ENCODE measurements at regions not wholly inside any gene's neighbourhood (a gene's known extent, or its start where the extent isn't known, plus 50 kb on each side); places are given as distances from the start of the nearest gene placed in this dataset.

- H3K27me3 Mint-ChIP-seq (ENCODE audit: unreplicated experiment), result no peaks in the 10 kb centered on the region
- peaks cover 2% of the 10 kb centered on the region for H3K9me3 Mint-ChIP-seq (ENCODE audit: low read depth, unreplicated experiment)
- H3K36me3 Mint-ChIP-seq (ENCODE audit: insufficient read depth, unreplicated experiment), result no peaks in the 10 kb centered on the region
- DNase-seq, result no peak
- no peaks in the 10 kb centered on the region for H3K4me1 Mint-ChIP-seq (ENCODE audit: low read depth, unreplicated experiment)
- CTCF ChIA-PET, result no interaction called here
- TF ChIP-seq, protein P1, sequence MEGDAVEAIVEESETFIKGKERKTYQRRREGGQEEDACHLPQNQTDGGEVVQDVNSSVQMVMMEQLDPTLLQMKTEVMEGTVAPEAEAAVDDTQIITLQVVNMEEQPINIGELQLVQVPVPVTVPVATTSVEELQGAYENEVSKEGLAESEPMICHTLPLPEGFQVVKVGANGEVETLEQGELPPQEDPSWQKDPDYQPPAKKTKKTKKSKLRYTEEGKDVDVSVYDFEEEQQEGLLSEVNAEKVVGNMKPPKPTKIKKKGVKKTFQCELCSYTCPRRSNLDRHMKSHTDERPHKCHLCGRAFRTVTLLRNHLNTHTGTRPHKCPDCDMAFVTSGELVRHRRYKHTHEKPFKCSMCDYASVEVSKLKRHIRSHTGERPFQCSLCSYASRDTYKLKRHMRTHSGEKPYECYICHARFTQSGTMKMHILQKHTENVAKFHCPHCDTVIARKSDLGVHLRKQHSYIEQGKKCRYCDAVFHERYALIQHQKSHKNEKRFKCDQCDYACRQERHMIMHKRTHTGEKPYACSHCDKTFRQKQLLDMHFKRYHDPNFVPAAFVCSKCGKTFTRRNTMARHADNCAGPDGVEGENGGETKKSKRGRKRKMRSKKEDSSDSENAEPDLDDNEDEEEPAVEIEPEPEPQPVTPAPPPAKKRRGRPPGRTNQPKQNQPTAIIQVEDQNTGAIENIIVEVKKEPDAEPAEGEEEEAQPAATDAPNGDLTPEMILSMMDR (IDR thresholded peaks at IDR 0.05; ENCODE audit: unreplicated experiment), result no peak
- no peak overlapping the region for H3K27ac Mint-ChIP-seq (ENCODE audit: unreplicated experiment)
- no TSS peak for BruUV-seq (replicated peaks)
- intact Hi-C loops (cut with micrococcal nuclease; ENCODE audit: unreplicated experiment), result no loop called here
- H3K4me3 Mint-ChIP-seq (ENCODE audit: low read depth, unreplicated experiment), result no peak overlapping the region
These were observed 60.2 kb upstream of the LRRC4C start for GRCh38 chr11:41519696-41520095.

DNA sequence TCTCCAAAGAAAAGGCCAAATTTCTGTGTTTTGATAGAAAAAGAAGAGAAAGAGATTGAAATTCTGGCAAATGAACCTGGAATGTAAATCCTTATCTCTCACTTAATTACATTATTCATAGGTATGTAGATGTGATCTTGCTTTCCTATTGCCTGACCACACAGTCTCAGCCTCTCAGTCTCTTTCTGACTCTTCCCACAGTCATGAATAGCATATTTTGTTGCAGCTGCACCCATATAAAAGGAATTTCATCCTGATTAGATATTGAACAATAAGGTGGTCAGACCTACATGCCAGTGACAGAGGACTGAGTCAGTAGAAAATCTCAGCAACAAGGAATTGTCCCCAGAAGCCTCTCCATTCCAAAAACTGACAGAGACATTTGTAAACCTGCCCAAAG lies 62.9 kb upstream of the LRRC4C start:
- BruUV-seq (replicated peaks), result no TSS peak
- Mint-ChIP-seq H3K9me3 (ENCODE audit: low read depth, unreplicated experiment) (peaks cover 2% of the 10 kb centered on the region), H3K27ac (ENCODE audit: unreplicated experiment) (no peak overlapping the region), H3K27me3 (ENCODE audit: unreplicated experiment) (no peaks in the 10 kb centered on the region), H3K4me1 (ENCODE audit: low read depth, unreplicated experiment) (no peaks in the 10 kb centered on the region), H3K4me3 (ENCODE audit: low read depth, unreplicated experiment) (no peak overlapping the region), H3K36me3 (ENCODE audit: insufficient read depth, unreplicated experiment) (no peaks in the 10 kb centered on the region)
- TF ChIP-seq, protein P1 (IDR thresholded peaks at IDR 0.05; ENCODE audit: unreplicated experiment), result no peak
- CTCF ChIA-PET, result interaction anchor here (0.6 kb wide), 1 partner anchor 8 kb away, joined by 8 read pairs; no protein-coding TSS in a partner anchor
- no peak for DNase-seq
- intact Hi-C loops (cut with micrococcal nuclease; ENCODE audit: unreplicated experiment), result no loop called here

- H3K4me3 Mint-ChIP-seq (ENCODE audit: low read depth, unreplicated experiment), result no peak overlapping the region
- peaks cover 2% of the 10 kb centered on the region for H3K9me3 Mint-ChIP-seq (ENCODE audit: low read depth, unreplicated experiment)
- no peak overlapping the region for H3K27ac Mint-ChIP-seq (ENCODE audit: unreplicated experiment)
- TF ChIP-seq, protein P1 (IDR thresholded peaks at IDR 0.05; ENCODE audit: unreplicated experiment), result no peak
- DNase-seq, result no peak
- no TSS peak for BruUV-seq (replicated peaks)
- H3K4me1 Mint-ChIP-seq (ENCODE audit: low read depth, unreplicated experiment), result no peaks in the 10 kb centered on the region
- intact Hi-C loops (cut with micrococcal nuclease; ENCODE audit: unreplicated experiment), result no loop called here
- CTCF ChIA-PET, result no interaction called here
- H3K36me3 Mint-ChIP-seq (ENCODE audit: insufficient read depth, unreplicated experiment), result no peaks in the 10 kb centered on the region
- no peaks in the 10 kb centered on the region for H3K27me3 Mint-ChIP-seq (ENCODE audit: unreplicated experiment)
These were observed 63.6 kb upstream of the LRRC4C start for GRCh38 chr11:41522899-41523672.

DNA sequence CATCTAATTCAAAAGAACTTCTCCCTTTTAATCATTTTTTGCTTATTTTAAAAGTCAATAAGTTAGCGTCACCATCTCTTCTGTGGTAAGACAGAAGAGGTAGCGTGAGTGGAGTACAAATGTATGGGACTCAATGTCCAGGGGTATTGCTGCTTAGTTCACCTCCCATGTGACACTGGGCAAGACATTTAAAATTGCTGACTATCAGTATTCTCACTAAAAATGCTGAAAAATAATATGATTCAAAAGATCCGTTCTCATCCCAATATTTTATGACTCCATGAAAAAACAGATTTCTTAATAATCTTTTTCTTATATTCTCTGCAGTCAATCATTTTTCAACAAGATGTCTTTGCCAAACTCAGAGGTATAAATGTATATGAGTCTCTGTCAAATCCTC lies 68.1 kb upstream of the LRRC4C start:
- H3K36me3 Mint-ChIP-seq (ENCODE audit: insufficient read depth, unreplicated experiment), result no peaks in the 10 kb centered on the region
- CTCF ChIA-PET, result no interaction called here
- intact Hi-C loops (cut with micrococcal nuclease; ENCODE audit: unreplicated experiment), result no loop called here
- no peak overlapping the region for H3K4me3 Mint-ChIP-seq (ENCODE audit: low read depth, unreplicated experiment)
- no peak for DNase-seq
- H3K27ac Mint-ChIP-seq (ENCODE audit: unreplicated experiment), result no peak overlapping the region
- TF ChIP-seq, protein P1 (IDR thresholded peaks at IDR 0.05; ENCODE audit: unreplicated experiment), result no peak
- H3K4me1 Mint-ChIP-seq (ENCODE audit: low read depth, unreplicated experiment), result no peaks in the 10 kb centered on the region
- H3K9me3 Mint-ChIP-seq (ENCODE audit: low read depth, unreplicated experiment), result peaks cover 14% of the 10 kb centered on the region
- no TSS peak for BruUV-seq (replicated peaks)
- H3K27me3 Mint-ChIP-seq (ENCODE audit: unreplicated experiment), result no peaks in the 10 kb centered on the region
